Gastrocnemius medialis (tissue), 4 donors: ENCODE measurements at regions not wholly inside any gene's neighbourhood (a gene's known extent, or its start where the extent isn't known, plus 50 kb on each side); places are given as distances from the start of the nearest gene placed in this dataset.
"Not testable (repeated sequence)": the region's sequence is repeated elsewhere in the genome, so short reads cannot be mapped to it uniquely, and the experiment has no call there.

ENCODE experiments used
- POLR2A ChIP-seq, 2 donors: fragments of 450-650 bp; IDR thresholded peaks; one replicate each; pipeline ENCODE4 v1.6.1; 2017; ENCODE audit warnings: antibody characterized with exemption in 2 of 2, mild to moderate bottlenecking in 2 of 2, moderate library complexity in 2 of 2
- TF ChIP-seq, protein P1 (sequence below), 5 experiments: fragments of 450-650 bp in 3 of 5; fragments of 200-600 bp in 2 of 5; sonication (generic) in 2 of 5; IDR thresholded peaks in 4 of 5; conservative IDR thresholded peaks in 1 of 5; 1 replicate in 4 of 5; 2 replicates in 1 of 5; pipeline ENCODE4 v1.5.1; 2016 to 2019; ENCODE audit warnings: antibody characterized with exemption in 5 of 5, mild to moderate bottlenecking in 3 of 5, moderate library complexity in 3 of 5

GRCh38 chr20:47912786-47913501 is 127.7 kb upstream of the SULF2 start:
- not testable (repeated sequence) for TF ChIP-seq POLR2A (IDR thresholded peaks at IDR 0.05)
- TF ChIP-seq, protein P1, sequence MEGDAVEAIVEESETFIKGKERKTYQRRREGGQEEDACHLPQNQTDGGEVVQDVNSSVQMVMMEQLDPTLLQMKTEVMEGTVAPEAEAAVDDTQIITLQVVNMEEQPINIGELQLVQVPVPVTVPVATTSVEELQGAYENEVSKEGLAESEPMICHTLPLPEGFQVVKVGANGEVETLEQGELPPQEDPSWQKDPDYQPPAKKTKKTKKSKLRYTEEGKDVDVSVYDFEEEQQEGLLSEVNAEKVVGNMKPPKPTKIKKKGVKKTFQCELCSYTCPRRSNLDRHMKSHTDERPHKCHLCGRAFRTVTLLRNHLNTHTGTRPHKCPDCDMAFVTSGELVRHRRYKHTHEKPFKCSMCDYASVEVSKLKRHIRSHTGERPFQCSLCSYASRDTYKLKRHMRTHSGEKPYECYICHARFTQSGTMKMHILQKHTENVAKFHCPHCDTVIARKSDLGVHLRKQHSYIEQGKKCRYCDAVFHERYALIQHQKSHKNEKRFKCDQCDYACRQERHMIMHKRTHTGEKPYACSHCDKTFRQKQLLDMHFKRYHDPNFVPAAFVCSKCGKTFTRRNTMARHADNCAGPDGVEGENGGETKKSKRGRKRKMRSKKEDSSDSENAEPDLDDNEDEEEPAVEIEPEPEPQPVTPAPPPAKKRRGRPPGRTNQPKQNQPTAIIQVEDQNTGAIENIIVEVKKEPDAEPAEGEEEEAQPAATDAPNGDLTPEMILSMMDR (IDR thresholded peaks at IDR 0.05 in 4 of 5, conservative IDR thresholded peaks at IDR 0.05 in 1 of 5): not testable (repeated sequence)
